CD4-positive, alpha-beta T cell treated with Interferon alpha-2 for 1 hour (primary cell): ENCODE measurements at regions not wholly inside any gene's neighbourhood (a gene's known extent, or its start where the extent isn't known, plus 50 kb on each side); places are given as distances from the start of the nearest gene placed in this dataset.
"Not testable (repeated sequence)": the region's sequence is repeated elsewhere in the genome, so short reads cannot be mapped to it uniquely, and the experiment has no call there.

Source experiments
- DNase-seq, 2 donors: peaks; one replicate each; pipeline ENCODE4 v3.0.0-alpha.2; 2020 to 2022

- no peak for DNase-seq
Measured at GRCh38 chr3:80007522-80007921, 239.7 kb upstream of the ROBO1 start.

GRCh38 chr3:80006315-80006714 lies 238.5 kb upstream of the ROBO1 start:
- no peak for DNase-seq

- DNase-seq = no peak
Measured at GRCh38 chr3:80000022-80000421, 232.2 kb upstream of the ROBO1 start.

DNA sequence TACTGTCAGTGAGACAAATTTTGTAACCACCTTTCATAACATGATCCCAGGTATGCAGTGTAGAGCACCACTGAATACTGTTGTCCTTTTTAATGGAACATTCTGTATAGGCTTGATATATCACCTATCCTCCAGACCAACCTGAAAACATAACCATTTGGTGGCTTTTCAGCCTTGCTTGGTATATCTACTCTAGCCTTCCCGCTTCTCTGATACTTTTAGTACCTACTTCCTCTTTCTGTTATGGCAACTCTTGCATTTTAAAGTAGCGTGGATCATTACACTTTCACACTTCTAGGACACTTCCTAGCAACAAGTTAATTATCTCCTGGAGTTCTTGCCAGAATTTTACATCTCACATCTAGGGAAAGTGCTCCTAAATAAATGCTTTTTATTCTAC lies 226.6 kb upstream of the ROBO1 start:
- no peak for DNase-seq

DNA sequence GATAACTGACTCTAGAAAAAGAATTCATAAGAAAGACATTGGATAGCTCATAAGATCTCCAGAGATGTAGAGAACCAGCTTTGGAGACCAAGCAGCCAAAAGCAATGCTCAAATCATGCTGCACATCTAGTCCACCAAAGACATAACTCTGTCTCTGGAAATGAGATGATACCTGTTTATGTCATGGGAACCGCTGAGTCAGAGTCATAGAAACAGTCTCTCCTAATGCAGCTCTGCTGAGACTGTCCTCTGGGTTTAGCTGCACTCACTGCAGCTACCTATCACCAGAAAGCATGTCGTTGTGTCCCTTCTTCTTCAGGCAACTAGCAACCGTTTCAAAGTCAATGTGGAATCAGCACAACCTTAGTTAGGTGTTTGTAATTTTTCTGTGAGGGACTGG lies 218.5 kb upstream of the ROBO1 start:
- no peak for DNase-seq

- DNase-seq = no peak
Measured at GRCh38 chr3:79985816-79986215, 218.0 kb upstream of the ROBO1 start.

GRCh38 chr3:79983118-79983517 lies 215.3 kb upstream of the ROBO1 start:
- no peak for DNase-seq

DNA sequence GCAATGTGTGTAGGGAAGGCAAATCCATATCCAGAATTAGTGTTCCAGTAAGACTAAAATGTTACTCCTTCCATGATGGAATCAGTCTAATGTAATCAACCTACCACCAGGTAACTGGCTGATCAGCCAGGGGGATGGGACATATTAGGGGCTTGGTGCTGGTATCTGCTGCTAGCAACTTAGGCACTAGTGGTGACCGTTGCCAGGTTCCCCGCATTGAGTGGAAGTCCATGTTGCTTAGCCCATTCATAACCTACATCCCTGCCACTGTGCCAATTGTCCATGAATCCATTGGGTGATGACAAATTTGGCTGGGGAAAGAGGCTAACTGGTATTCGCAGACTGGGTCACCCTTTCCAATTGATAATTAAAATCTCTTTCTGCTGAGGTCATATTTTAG lies 212.2 kb upstream of the ROBO1 start:
- no peak for DNase-seq

DNA sequence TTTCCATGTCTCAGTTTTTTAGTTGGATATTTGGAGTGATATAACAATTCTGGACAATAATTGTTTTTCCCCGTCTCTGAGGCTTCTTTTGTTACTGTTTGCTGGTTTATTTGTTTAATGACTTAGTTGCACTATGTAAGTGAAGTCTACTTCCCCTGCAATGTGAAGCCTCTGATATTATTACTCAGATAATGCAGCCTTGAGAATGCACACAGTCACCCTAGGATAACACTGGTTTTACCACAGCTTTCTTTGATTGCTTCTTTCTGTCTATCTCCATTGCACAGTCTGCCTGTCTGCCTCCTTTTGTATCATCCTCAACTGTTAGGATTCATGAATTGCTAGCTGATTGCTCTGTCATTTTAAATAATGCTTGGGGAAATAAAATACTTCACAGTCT lies 208.7 kb upstream of the ROBO1 start:
- no peak for DNase-seq

GRCh38 chr3:79973917-79974595 lies 206.3 kb upstream of the ROBO1 start:
- DNase-seq = no peak

DNA sequence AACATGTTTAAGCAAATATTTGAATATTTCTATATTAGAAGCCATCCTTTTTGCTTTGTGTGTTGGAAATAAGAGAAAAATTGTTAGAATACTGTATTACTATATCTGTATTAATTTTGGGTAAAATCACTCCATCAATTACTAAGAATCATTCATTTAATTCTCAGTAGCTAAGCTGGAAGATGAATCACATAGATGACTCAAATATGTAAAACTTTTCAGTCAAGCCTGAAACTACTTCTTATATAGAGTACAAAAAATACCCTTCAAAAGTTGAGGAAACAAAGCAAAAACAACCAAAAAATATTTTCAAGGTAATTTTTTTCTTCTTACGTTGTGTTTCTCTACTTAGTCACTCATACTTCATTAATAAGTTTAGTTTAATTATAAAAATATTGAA lies 205.7 kb upstream of the ROBO1 start:
- DNase-seq = no peak

DNA sequence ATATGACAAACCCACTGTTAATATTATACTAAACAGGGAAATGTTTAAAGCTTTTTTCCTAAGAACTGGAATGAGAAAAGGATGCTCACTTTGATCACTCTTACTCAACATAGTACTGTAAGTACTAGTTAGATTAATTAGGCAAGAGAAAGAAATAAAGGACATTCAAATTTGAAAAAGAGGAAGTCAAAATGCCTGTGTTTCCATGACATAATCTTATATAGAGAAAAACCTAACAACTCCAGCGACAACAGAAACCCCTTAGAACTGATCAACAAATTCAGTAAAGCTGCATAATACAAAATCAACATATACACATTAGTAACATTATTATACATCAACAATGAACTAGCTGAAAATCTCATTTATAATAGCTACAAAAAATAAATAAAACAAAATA lies 200.6 kb upstream of the ROBO1 start:
- no peak for DNase-seq

DNA sequence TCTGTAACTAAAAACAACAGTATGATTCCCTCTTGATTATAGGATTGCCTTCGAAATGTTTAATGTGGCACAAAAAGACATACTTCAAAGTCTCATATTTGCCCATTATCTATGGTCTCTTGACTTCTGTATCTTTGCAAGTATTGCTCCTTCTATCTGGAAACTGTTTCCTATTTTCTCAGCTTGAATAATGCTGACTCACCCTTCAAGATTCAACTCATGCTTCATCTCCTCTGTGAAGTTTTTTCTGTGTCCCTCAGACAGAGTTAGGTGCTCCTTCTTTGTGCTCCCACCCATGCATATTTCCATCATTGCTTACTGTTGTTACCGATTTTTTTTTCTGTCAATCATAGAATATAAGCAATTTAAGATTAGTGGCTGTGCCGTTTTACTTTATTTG lies 192.8 kb upstream of the ROBO1 start:
- no peak for DNase-seq

DNA sequence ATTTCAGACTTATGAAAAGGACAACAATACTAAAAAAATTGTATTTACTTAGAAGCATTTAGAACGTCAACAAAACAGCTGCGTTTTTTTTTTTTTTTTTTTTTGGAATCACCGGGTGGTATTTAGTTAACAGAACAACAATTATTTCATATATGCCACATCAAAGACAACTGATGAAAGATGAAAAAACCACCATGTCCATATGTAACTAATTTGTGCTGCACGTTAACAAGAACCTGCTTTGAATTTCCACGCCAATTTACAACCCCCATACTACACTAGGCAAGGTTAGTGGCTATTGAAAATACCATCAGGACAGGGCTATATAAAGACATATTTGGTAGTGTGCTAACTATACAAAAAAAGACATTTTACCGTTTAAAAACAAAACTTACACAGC lies 189.3 kb upstream of the ROBO1 start:
- no peak for DNase-seq

DNA sequence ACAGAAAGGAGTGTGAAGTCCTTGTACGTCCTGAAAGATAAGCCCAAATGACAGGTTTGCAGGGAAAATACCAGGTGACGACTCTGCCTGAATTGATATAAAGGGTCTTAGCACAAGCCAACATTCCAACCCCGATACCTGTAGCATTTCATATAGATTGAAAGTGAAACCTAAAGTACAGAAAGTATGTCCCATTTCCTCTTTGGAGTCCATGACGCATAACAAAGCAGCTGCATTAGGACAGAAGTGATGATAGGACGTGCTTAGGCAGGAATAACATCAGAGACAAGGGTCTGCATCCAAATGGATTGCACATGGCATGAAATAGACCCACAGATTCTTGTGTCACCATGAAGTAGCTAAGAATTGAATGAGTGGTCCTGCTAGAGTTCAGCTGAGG lies 187.0 kb upstream of the ROBO1 start:
- no peak for DNase-seq

- no peak for DNase-seq
Measured at GRCh38 chr3:79953591-79954101, 185.8 kb upstream of the ROBO1 start.

GRCh38 chr3:79951426-79951825 lies 183.6 kb upstream of the ROBO1 start:
- not testable (repeated sequence) for DNase-seq

GRCh38 chr3:79947957-79948356 lies 180.2 kb upstream of the ROBO1 start:
- no peak for DNase-seq

DNA sequence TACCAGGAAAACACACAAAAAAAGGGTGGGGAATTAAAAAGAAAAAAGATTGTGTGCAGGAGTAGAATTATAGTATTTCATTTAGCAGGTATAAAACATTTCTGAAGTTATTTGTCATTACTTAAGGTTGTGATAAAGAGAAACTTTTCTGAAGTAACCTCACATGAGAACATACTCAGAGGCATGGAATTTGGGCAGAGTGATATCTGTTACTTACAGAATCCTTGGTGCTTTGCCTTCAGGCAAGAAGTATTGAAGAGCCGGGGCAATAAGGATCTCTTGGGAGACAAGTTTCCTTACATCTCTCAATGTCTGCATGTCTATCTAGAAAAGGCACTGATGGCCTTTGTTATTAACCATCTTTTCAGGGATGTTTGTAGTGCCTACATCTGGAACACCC lies 179.7 kb upstream of the ROBO1 start:
- no peak for DNase-seq

GRCh38 chr3:79937567-79937966 lies 169.8 kb upstream of the ROBO1 start:
- no peak for DNase-seq

DNA sequence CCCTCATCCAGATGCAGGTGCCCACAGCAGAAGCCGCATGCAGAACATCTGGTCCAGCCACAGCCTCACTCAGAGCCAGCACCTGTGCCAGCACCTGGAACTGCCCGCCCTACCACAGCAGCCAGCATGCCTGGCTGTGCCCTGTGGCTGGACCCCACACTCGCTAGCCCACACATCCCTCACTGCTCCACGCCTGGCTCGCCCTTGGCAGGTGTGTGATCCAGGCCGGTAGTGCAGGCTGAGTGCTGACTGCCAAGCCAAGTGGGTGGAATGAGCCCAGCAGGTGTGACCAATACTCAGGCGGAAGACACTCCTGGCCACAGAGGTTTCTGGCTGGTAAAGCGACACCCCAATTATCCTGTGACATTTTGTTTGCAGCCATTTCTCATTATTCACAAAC lies 162.4 kb upstream of the ROBO1 start:
- no peak for DNase-seq

- no peak for DNase-seq
Measured at GRCh38 chr3:79928687-79929408, 161.1 kb upstream of the ROBO1 start.

DNA sequence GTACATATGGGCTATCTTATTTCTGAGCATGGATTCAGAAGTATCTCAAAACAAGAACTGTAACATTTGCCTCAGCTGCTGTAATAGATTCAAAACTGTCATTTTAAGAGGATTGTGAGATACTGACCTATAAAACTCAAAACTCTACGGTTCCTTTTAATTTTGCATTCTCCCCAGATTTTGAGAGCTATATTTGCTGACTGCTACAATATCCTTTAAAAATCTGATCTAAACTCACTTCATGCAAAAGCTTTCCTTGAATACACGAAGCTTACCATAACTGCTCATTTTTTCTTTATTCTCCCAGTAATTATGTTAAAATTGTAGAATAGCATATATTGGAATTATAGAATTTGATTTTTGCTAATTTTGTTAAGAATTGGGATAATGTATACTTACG lies 158.7 kb upstream of the ROBO1 start:
- DNase-seq = no peak

DNA sequence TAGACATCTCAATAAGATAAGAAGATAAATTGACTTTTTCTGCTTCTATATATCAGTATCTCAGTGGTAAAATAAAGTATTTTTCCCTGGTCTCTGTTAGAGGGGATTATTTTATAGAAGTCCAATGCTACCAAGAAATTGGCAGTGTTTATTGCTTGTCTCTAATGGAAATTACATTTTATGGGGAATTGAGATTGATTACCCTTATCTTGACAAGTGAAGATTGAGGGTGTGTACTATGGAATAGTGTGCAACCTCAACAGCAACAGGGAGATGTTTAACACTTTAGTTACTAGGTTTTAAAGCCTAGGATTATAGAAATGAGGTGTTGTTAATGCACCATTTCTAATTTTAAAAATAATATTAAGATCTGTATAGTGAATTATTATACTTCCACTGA lies 154.8 kb upstream of the ROBO1 start:
- DNase-seq = no peak

DNA sequence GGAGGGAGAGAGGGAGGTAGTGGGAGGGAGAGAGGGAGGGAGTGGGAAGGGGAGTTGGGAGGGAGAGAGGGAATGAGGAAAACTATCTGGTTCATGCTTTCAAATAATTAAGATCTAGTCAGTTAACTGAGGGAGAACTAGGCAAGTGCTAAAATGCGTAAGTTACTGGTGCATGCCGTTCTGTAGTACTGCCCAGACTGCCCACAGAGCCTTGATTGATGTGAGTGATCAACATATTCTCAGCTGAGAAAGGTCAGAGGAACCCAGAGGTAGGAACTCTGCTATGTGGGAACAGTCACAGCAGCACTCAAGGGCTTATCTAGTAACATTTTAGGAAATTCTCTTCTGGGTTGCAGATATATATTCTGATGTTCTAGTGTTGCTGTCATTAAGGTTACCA lies 149.8 kb upstream of the ROBO1 start:
- DNase-seq = no peak
